T-helper 1 cell treated with Interleukin-12 subunit alpha and Interleukin-12 subunit beta and Interleukin-4 antibody, amounts not matched to agents 30 μg/mL and 1 μg/mL, for 36 hours (primary cell): ENCODE measurements at regions not wholly inside any gene's neighbourhood (a gene's known extent, or its start where the extent isn't known, plus 50 kb on each side); places are given as distances from the start of the nearest gene placed in this dataset.

Source experiments
- H3K27ac Mint-ChIP-seq: one replicate; pipeline ENCODE4 v1.8.0; 2021; ENCODE audit warnings: mild to moderate bottlenecking, mixed read lengths
- H3K27me3 Mint-ChIP-seq: one replicate; pipeline ENCODE4 v1.8.0; 2021; ENCODE audit warnings: low read depth, mixed read lengths
- H3K36me3 Mint-ChIP-seq: one replicate; pipeline ENCODE4 v1.8.0; 2021; ENCODE audit warnings: low read depth, mixed read lengths
- H3K4me1 Mint-ChIP-seq: one replicate; pipeline ENCODE4 v1.8.0; 2021; ENCODE audit warnings: low read depth, mixed read lengths
- H3K4me3 Mint-ChIP-seq: one replicate; pipeline ENCODE4 v1.8.0; 2021; ENCODE audit warnings: mild to moderate bottlenecking, moderate library complexity, mixed read lengths
- H3K9me3 Mint-ChIP-seq: one replicate; pipeline ENCODE4 v1.8.0; 2021; ENCODE audit warnings: mixed read lengths

DNA sequence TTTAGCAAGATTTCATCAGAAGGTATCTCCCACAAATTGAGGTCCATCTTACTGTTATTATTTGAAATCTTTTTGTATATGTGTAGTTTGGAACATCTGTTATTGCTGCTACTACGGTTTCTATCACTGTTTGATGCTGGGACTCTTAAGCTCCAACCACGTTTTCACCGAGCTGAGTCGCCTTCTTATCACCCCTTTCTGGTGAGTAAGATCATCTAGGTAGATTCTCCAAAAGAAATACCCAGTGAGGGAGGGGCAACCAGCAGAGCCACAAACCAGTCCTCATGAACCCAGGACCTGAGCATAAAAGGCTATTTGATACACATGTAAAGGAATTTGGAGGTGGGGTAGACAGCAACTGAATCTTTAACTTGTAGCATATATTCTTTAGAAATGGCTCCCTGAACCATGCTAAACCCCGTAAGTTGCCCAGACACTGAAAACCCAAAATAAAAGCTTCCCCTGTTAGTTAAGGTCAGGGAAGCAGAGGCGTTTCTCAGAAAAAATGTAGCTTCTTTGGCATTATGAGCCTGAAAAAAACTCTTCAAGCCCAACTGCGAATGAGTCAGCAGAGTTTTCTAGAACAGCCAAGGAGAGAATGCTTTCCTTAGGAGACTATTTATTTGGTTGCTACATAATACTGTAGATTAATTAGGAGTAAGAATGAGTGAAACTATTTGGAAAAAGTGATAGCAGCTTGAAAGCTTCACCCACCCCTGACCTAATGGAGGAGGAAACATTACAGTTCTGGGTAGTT lies 53.8 kb upstream of the ATXN3L start:
- H3K27ac Mint-ChIP-seq: peak overlapping the region; percentile 69
- no peaks in the 10 kb centered on the region for H3K9me3 Mint-ChIP-seq
- H3K36me3 Mint-ChIP-seq: peaks cover 4% of the 10 kb centered on the region
- no peak overlapping the region for H3K4me3 Mint-ChIP-seq
- H3K4me1 Mint-ChIP-seq: peaks cover 19% of the 10 kb centered on the region
- no peaks in the 10 kb centered on the region for H3K27me3 Mint-ChIP-seq

DNA sequence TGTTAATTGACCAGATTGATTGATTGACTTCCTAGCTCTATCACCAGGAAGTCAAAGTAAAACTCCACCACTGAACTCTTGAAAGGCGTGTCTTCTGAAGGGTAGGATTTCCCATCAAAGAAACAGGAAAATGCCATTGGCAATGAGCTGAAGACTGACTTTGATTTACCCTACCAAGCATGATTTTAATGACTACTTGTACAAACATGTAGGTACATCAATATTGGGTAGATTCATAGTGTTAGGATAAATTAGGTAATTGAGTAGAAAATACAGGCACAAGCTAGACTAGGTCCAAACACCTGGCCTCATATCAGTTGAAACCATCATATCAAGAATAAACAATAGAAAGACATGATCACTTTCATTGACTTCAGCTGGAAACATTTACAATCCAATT lies 53.2 kb upstream of the ATXN3L start:
- Mint-ChIP-seq H3K27ac (no peak overlapping the region), H3K4me3 (no peak overlapping the region), H3K27me3 (no peaks in the 10 kb centered on the region), H3K9me3 (no peaks in the 10 kb centered on the region), H3K4me1 (peaks cover 17% of the 10 kb centered on the region), H3K36me3 (peaks cover 4% of the 10 kb centered on the region)

DNA sequence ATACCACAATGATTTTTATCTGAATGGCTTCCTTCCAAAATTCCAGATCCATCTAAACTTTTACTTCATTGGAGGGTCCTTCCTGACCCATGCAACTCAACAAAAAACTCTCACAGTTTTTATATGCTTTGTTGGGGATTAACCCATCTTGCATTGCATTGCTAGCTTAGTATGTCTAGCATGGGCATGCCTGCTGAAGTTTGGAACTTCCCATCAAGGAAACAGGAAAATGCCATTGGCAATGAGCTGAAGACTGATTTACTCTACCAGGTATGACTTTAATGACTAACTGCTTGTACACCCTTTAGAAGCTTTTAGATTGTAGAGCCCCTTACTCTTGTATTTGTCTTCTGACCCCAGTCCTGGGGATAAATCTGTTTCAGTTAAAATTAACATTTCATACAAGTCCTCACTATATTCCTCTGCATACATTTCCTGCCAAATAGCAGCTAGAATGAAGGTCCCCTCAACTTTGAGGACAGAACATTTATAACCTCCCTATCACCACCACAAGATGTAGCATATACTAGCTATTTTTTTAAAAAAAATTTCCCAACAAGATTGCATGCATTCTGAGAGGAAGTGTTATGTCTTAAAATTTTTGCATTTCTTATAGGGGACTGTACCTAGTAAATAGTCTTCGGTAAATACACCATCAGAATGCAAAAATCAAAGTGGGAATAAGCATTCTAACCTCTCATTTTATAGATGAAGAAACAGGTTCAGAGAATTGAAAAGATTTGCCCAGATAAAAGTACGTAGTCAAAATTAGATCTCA lies 52.5 kb upstream of the ATXN3L start:
- H3K4me1 Mint-ChIP-seq: peaks cover 17% of the 10 kb centered on the region
- no peaks in the 10 kb centered on the region for H3K27me3 Mint-ChIP-seq
- no peaks in the 10 kb centered on the region for H3K9me3 Mint-ChIP-seq
- H3K36me3 Mint-ChIP-seq: peaks cover 4% of the 10 kb centered on the region
- H3K4me3 Mint-ChIP-seq: no peak overlapping the region
- no peak overlapping the region for H3K27ac Mint-ChIP-seq

DNA sequence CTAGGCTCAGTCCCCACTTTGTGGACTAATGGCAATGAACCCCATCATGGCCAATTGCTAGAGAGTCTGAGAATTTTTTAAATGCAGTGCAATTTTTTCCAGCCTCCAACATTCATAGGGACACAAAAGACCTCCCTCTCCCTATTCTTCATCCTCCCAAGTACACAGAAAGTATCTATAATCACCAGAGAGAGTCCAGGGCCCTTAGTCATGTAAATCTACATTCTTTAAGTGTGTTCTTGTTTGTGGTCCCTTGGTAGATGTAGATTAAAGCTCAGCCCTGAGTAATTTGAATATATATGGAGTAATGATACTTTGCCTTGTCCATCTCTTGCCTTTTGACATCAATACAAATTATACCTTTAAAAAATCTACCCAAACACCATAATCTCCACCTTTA lies 51.3 kb upstream of the ATXN3L start:
- H3K9me3 Mint-ChIP-seq: no peaks in the 10 kb centered on the region
- no peak overlapping the region for H3K27ac Mint-ChIP-seq
- peaks cover 4% of the 10 kb centered on the region for H3K36me3 Mint-ChIP-seq
- no peaks in the 10 kb centered on the region for H3K27me3 Mint-ChIP-seq
- H3K4me3 Mint-ChIP-seq: no peak overlapping the region
- peaks cover 13% of the 10 kb centered on the region for H3K4me1 Mint-ChIP-seq

DNA sequence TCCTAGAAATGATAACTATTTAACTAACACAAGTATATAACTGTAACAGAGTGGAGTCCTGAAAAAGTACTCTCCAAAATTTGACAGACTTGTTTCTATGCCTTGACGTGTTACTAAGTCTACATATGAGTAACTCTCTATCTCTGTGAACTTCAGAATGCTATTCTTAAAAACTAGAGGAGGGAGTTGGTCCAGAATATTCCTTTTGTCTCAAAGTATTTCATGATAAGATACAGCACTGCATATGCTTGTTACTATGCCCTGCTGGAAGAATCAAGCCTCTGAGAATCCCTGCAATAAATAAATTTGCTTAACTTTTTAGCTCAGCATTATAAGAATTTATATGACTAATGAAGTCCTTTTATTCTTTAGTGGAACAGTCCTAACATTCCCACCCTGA lies 50.9 kb upstream of the ATXN3L start:
- no peaks in the 10 kb centered on the region for H3K27me3 Mint-ChIP-seq

More for the DNA sequence above, 50.9 kb upstream of the ATXN3L start:
- no peak overlapping the region for H3K27ac Mint-ChIP-seq
- H3K4me1 Mint-ChIP-seq: peaks cover 13% of the 10 kb centered on the region
- no peak overlapping the region for H3K4me3 Mint-ChIP-seq
- H3K36me3 Mint-ChIP-seq: peaks cover 4% of the 10 kb centered on the region
- H3K9me3 Mint-ChIP-seq: no peaks in the 10 kb centered on the region
